ENCODE measurements at regions not wholly inside any gene's neighbourhood (a gene's known extent, or its start where the extent isn't known, plus 50 kb on each side); places are given as distances from the start of the nearest gene placed in this dataset.

DNA sequence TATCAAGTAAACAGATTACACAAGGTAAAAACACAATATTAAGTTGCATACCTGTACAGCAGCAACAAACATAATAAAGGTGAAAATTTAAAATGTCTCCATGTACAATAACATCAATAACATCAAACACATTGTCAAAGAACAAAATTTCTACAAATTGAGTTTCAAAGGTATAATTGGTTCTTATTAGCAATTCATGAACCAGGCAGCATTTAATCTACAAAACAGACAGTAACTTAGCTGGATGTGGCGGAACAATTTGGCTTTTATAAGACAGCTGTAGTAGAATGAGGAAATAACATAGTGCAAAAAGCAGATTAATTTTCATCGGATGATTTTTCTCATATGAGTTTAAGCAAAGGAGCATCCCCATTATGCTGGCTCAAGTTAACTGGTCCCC lies 1176.8 kb downstream of the EFNA5 start:
- intact Hi-C loops (cut with micrococcal nuclease): no loop called here
- ATAC-seq (ENCODE audit: low read depth): no peak
- peaks cover 9% of the 10 kb centered on the region for H3K9me3 Mint-ChIP-seq
- H3K36me3 Mint-ChIP-seq (ENCODE audit: low read depth): no peaks in the 10 kb centered on the region
- ChIA-PET POLR2A (no interaction called here), CTCF (no interaction called here)
- H3K27ac Mint-ChIP-seq: no peak overlapping the region
- no peak for DNase-seq
- no peaks in the 10 kb centered on the region for H3K4me1 Mint-ChIP-seq
- H3K4me3 Mint-ChIP-seq: no peak overlapping the region
- TF ChIP-seq, protein P1, sequence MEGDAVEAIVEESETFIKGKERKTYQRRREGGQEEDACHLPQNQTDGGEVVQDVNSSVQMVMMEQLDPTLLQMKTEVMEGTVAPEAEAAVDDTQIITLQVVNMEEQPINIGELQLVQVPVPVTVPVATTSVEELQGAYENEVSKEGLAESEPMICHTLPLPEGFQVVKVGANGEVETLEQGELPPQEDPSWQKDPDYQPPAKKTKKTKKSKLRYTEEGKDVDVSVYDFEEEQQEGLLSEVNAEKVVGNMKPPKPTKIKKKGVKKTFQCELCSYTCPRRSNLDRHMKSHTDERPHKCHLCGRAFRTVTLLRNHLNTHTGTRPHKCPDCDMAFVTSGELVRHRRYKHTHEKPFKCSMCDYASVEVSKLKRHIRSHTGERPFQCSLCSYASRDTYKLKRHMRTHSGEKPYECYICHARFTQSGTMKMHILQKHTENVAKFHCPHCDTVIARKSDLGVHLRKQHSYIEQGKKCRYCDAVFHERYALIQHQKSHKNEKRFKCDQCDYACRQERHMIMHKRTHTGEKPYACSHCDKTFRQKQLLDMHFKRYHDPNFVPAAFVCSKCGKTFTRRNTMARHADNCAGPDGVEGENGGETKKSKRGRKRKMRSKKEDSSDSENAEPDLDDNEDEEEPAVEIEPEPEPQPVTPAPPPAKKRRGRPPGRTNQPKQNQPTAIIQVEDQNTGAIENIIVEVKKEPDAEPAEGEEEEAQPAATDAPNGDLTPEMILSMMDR (IDR thresholded peaks at IDR 0.05): no peak
- H3K27me3 Mint-ChIP-seq: no peaks in the 10 kb centered on the region

DNA sequence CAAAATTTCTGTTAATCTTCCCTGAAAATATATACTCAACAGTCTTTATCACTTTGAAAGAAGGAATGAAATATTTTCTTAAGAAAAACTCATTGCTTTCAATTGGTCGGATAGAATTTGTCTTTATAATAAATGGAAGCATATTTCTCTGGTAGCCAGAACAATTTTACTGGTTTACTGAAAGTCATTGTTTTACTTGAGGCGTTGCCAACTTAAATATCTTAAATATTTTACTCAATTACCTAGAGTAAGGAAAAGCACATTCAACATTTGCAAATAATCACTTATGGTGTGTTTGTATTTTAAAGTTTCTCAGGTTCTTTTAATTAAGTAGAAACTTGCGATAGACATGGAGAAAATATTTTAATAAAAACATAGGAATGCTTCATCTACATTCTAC lies 1181.7 kb downstream of the EFNA5 start:
- TF ChIP-seq, protein P1 (IDR thresholded peaks at IDR 0.05): no peak
- no peak for ATAC-seq (ENCODE audit: low read depth)

DNA sequence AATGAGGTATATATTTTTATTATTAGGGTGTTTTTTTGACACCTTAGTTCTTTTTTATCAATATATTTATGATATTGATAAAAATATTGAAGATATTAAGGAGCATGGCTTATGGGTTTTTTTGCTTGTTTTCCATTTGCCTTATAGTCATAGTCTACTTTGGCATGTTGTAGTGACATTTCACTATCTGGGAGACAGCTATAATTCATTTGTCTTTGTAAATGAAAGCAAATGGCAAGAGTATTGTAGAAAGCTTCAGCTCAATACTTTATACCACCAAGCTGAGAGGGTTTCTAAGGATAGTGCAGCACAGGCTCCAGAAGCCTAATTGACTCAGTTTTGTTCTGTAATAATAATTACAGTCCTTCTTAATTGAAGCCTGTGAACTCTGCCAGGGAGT lies 1182.3 kb downstream of the EFNA5 start:
- intact Hi-C loops (cut with micrococcal nuclease): no loop called here
- Mint-ChIP-seq H3K27ac (no peak overlapping the region), H3K9me3 (no peaks in the 10 kb centered on the region), H3K36me3 (ENCODE audit: low read depth) (no peaks in the 10 kb centered on the region), H3K27me3 (no peaks in the 10 kb centered on the region), H3K4me3 (no peak overlapping the region), H3K4me1 (no peaks in the 10 kb centered on the region)
- ATAC-seq (ENCODE audit: low read depth): no peak
- ChIA-PET CTCF (no interaction called here), POLR2A (no interaction called here)
- no peak for DNase-seq
- TF ChIP-seq, protein P1 (IDR thresholded peaks at IDR 0.05): no peak

More for the DNA sequence above, 1181.7 kb downstream of the EFNA5 start:
- ChIA-PET POLR2A (no interaction called here), CTCF (no interaction called here)
- Mint-ChIP-seq H3K4me3 (no peak overlapping the region), H3K36me3 (ENCODE audit: low read depth) (no peaks in the 10 kb centered on the region), H3K27ac (no peak overlapping the region), H3K9me3 (no peaks in the 10 kb centered on the region), H3K27me3 (no peaks in the 10 kb centered on the region), H3K4me1 (no peaks in the 10 kb centered on the region)
- DNase-seq: no peak
- intact Hi-C loops (cut with micrococcal nuclease): no loop called here

DNA sequence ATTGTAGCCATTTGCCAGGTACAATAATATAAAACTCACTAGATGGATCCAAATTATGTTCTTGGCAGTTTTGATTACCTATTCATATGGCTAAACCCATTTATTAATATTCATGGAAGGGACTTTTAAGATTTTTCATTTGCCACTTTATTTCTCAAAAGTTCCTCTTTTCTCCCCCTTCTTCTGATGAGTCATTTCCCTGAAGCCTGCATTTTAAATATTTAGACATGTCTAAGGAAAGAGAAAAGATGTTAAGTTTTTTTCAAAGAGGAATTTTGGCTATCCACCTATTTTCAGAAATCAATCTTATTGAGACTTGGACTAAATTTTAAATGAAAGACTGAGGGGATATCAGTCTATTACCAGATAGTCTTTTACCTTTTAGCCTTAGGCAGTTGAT lies 1189.4 kb downstream of the EFNA5 start:
- ATAC-seq (ENCODE audit: low read depth): no peak
- intact Hi-C loops (cut with micrococcal nuclease): no loop called here
- Mint-ChIP-seq H3K4me1 (no peaks in the 10 kb centered on the region), H3K27me3 (no peaks in the 10 kb centered on the region), H3K36me3 (ENCODE audit: low read depth) (no peaks in the 10 kb centered on the region), H3K9me3 (no peaks in the 10 kb centered on the region), H3K4me3 (no peak overlapping the region), H3K27ac (no peak overlapping the region)
- ChIA-PET POLR2A (no interaction called here), CTCF (no interaction called here)
- TF ChIP-seq, protein P1 (IDR thresholded peaks at IDR 0.05): no peak
- DNase-seq: no peak

DNA sequence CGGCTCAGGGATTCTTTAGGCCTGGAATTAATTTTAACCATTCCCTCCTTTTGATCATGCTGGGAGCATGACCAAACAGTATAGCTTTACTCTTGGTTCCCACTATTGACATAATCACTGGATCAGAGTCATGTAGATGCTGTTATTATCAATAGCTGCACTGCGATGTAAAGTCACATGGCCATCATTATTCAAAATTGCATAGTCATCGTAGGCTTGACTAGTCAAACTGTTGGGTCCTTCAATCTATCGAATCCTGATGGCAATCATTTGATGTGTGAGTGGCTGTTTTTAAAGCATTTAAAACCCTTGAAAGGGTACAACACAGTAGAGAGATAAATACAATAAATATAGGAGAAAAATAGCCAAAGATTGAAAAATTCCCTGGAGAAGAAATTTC lies 1194.1 kb downstream of the EFNA5 start:
- ChIA-PET POLR2A (no interaction called here), CTCF (no interaction called here)
- intact Hi-C loops (cut with micrococcal nuclease): no loop called here
- Mint-ChIP-seq H3K27me3 (no peaks in the 10 kb centered on the region), H3K4me3 (no peak overlapping the region), H3K36me3 (ENCODE audit: low read depth) (no peaks in the 10 kb centered on the region), H3K9me3 (peaks cover 2% of the 10 kb centered on the region), H3K4me1 (no peaks in the 10 kb centered on the region), H3K27ac (no peak overlapping the region)
- TF ChIP-seq, protein P1 (IDR thresholded peaks at IDR 0.05): no peak
- DNase-seq (no peak), ATAC-seq (ENCODE audit: low read depth) (no peak)

Measured in activated B cell treated with CpG ODN at 0.5 μM for 24 hours (primary cell).